Gastroesophageal sphincter (tissue), 4 donors: ENCODE measurements at regions not wholly inside any gene's neighbourhood (a gene's known extent, or its start where the extent isn't known, plus 50 kb on each side); places are given as distances from the start of the nearest gene placed in this dataset.
A peak's percentile ranks its signal among the peaks of the same experiment; 100 is the strongest.

ENCODE experiments used
- ATAC-seq: fragments of 150-250 bp; one replicate; pipeline ENCODE4 v1.9.1; 2016; ENCODE audit warnings: mild to moderate bottlenecking, moderate library complexity
- H3K27ac ChIP-seq, 4 donors: fragments of 200-600 bp; sonication (generic) in 3 of 4; 1 replicate in 3 of 4; 2 replicates in 1 of 4; pipeline ENCODE4 v1.5.1; 2016 to 2019
- H3K27me3 ChIP-seq: fragments of 200-600 bp; sonication (generic); one replicate; pipeline ENCODE4 v1.5.1; 2019
- H3K36me3 ChIP-seq, 2 donors: fragments of 200-600 bp; sonication (generic); one replicate each; pipeline ENCODE4 v1.5.1; 2019; ENCODE audit warnings: control low read depth in 1 of 2
- H3K4me1 ChIP-seq, 3 donors: fragments of 200-600 bp; sonication (generic); 1 replicate in 2 of 3; 2 replicates in 1 of 3; pipeline ENCODE4 v1.5.1; 2016 to 2019; ENCODE audit warnings: control low read depth in 2 of 3
- H3K4me3 ChIP-seq, 2 donors: fragments of 200-600 bp; sonication (generic); one replicate each; pipeline ENCODE4 v1.5.1; 2019; ENCODE audit warnings: mild to moderate bottlenecking in 1 of 2, moderate library complexity in 1 of 2
- H3K9me3 ChIP-seq, 3 donors: fragments of 200-600 bp; sonication (generic); one replicate each; pipeline ENCODE4 v1.5.1; 2017 to 2019; ENCODE audit warnings: control low read depth in 2 of 3
- CTCF ChIP-seq, 4 experiments: fragments of 200-600 bp in 2 of 4; fragments of 450-650 bp in 2 of 4; sonication (generic) in 1 of 4; IDR thresholded peaks; one replicate each; pipeline ENCODE4 v1.5.1; 2017 to 2019; ENCODE audit warnings: antibody characterized with exemption in 4 of 4, mild to moderate bottlenecking in 2 of 4, moderate library complexity in 2 of 4
- EP300 ChIP-seq: sonication (generic); formaldehyde crosslinking; IDR thresholded peaks from one replicate; pipeline ENCODE4 v1.6.1; 2017; ENCODE audit warnings: antibody characterized with exemption, mild to moderate bottlenecking
- POLR2A ChIP-seq, 2 donors: fragments of 450-650 bp; IDR thresholded peaks; one replicate each; pipeline ENCODE4 v1.6.1; 2017; ENCODE audit warnings: antibody characterized with exemption in 2 of 2, mild to moderate bottlenecking in 2 of 2, moderate library complexity in 1 of 2
- POLR2AphosphoS5 ChIP-seq: sonication (generic); formaldehyde crosslinking; IDR thresholded peaks from one replicate; pipeline ENCODE4 v1.6.1; 2017; ENCODE audit warnings: antibody characterized with exemption
- WGBS, 2 donors: methylation state at CpG; one replicate each; pipeline ENCODE4 v1.1.5; 2018; ENCODE audit warnings: low coverage in 1 of 2; 5-methylcytosine and 5-hydroxymethylcytosine counted together

GRCh38 chrX:2609431-2610238, 81.5 kb upstream of the CD99 start:
- Histone ChIP-seq H3K4me1 (peaks cover 0 to 35% (median 0%) of the 10 kb centered on the region in 3 donors), H3K4me3 (peak overlapping the region; percentile 77 to 86), H3K9me3 (no peaks in the 10 kb centered on the region), H3K27ac (peak overlapping the region; percentile 46 to 82 (median 80)), H3K36me3 (peaks cover 0 to 4% of the 10 kb centered on the region in 2 donors), H3K27me3 (no peaks in the 10 kb centered on the region)
- TF ChIP-seq CTCF (IDR thresholded peaks at IDR 0.05) (peak in 2 of 4 experiments; percentile 8 to 48), POLR2A (IDR thresholded peaks at IDR 0.05) (no peak), EP300 (no peak), POLR2AphosphoS5 (no peak)
- no peak for ATAC-seq
- WGBS, 2 donors, result 2 to 3% methylated on average over 12 to 25 of the region's 44 CpGs

GRCh38 chrX:2608638-2609430, 82.3 kb upstream of the CD99 start:
- TF ChIP-seq POLR2A (IDR thresholded peaks at IDR 0.05), result no peak
- no peak for TF ChIP-seq CTCF (IDR thresholded peaks at IDR 0.05)
- peak; percentile 39 for TF ChIP-seq POLR2AphosphoS5
- no peak for TF ChIP-seq EP300
- Histone ChIP-seq H3K27me3 (no peaks in the 10 kb centered on the region), H3K9me3 (no peaks in the 10 kb centered on the region), H3K4me3 (peak overlapping the region; percentile 77 to 86), H3K4me1 (peaks cover 0 to 29% (median 0%) of the 10 kb centered on the region in 3 donors), H3K27ac (peak overlapping the region; percentile 46 to 82 (median 80)), H3K36me3 (peaks cover 0 to 4% of the 10 kb centered on the region in 2 donors)
- WGBS, 2 donors, result 0% methylated on average over 7 of the region's 63 CpGs; no CpG with 5 or more reads in 1 of the 2 donors
- ATAC-seq, result peak; percentile 97

- Histone ChIP-seq H3K36me3 (peaks cover 0 to 11% of the 10 kb centered on the region in 2 donors), H3K27ac (no peak overlapping the region), H3K27me3 (no peaks in the 10 kb centered on the region), H3K4me3 (no peak overlapping the region), H3K9me3 (no peaks in the 10 kb centered on the region), H3K4me1 (peaks cover 0 to 29% (median 0%) of the 10 kb centered on the region in 3 donors)
- no peak for TF ChIP-seq POLR2A (IDR thresholded peaks at IDR 0.05)
- TF ChIP-seq CTCF (IDR thresholded peaks at IDR 0.05), result no peak
- no peak for TF ChIP-seq POLR2AphosphoS5
- TF ChIP-seq EP300, result no peak
- WGBS, 2 donors, result 91 to 97% methylated on average over 1 to 2 of the region's 2 CpGs
- no peak for ATAC-seq
These were observed 84.0 kb upstream of the CD99 start for GRCh38 chrX:2607113-2607512.

GRCh38 chrX:2600564-2600963, 90.5 kb upstream of the CD99 start:
- Histone ChIP-seq H3K4me3 (no peak overlapping the region), H3K9me3 (no peaks in the 10 kb centered on the region), H3K4me1 (no peaks in the 10 kb centered on the region), H3K36me3 (peaks cover 0 to 28% of the 10 kb centered on the region in 2 donors), H3K27ac (no peak overlapping the region), H3K27me3 (no peaks in the 10 kb centered on the region)
- TF ChIP-seq CTCF (IDR thresholded peaks at IDR 0.05) (no peak), POLR2A (IDR thresholded peaks at IDR 0.05) (no peak), EP300 (no peak), POLR2AphosphoS5 (no peak)
- no peak for ATAC-seq
- WGBS, 2 donors, result 78 to 87% methylated on average over 4 to 6 of the region's 6 CpGs
